C4-2B (cell line): ENCODE measurements at regions not wholly inside any gene's neighbourhood (a gene's known extent, or its start where the extent isn't known, plus 50 kb on each side); places are given as distances from the start of the nearest gene placed in this dataset.

Experiments
- H3K27ac ChIP-seq: fragments of 450-650 bp; 2 replicates; pipeline ENCODE4 v1.5.1; 2017
- CTCF ChIP-seq: fragments of 450-650 bp; conservative IDR thresholded peaks from 2 replicates; pipeline ENCODE4 v1.5.1; 2017; ENCODE audit warnings: mild to moderate bottlenecking
- ZFX ChIP-seq: fragments of 450-650 bp; IDR thresholded peaks from 2 replicates; pipeline ENCODE4 v1.6.1; 2017

GRCh38 chr18:60585670-60586069, 213.1 kb upstream of the MC4R start:
- TF ChIP-seq CTCF, result no peak
- no peak for TF ChIP-seq ZFX
- no peak overlapping the region for H3K27ac ChIP-seq

- no peak for TF ChIP-seq CTCF
- TF ChIP-seq ZFX, result no peak
- no peak overlapping the region for H3K27ac ChIP-seq
Observed at GRCh38 chr18:60593249-60593648, 220.7 kb upstream of the MC4R start.

- TF ChIP-seq CTCF, result no peak
- TF ChIP-seq ZFX, result no peak
- H3K27ac ChIP-seq, result no peak overlapping the region
Observed at GRCh38 chr18:60596928-60597327, 224.4 kb upstream of the MC4R start.

- no peak overlapping the region for H3K27ac ChIP-seq
- TF ChIP-seq ZFX (no peak), CTCF (no peak)
Observed at GRCh38 chr18:60599267-60599666, 226.7 kb upstream of the MC4R start.

GRCh38 chr18:60599995-60600394, 227.4 kb upstream of the MC4R start:
- H3K27ac ChIP-seq, result no peak overlapping the region
- TF ChIP-seq CTCF (no peak), ZFX (no peak)

GRCh38 chr18:60601249-60601648, 228.7 kb upstream of the MC4R start:
- TF ChIP-seq ZFX (no peak), CTCF (no peak)
- no peak overlapping the region for H3K27ac ChIP-seq

GRCh38 chr18:60623331-60623730, 250.8 kb upstream of the MC4R start:
- no peak for TF ChIP-seq ZFX
- no peak for TF ChIP-seq CTCF
- H3K27ac ChIP-seq, result no peak overlapping the region
